Caco-2 (cell line): ENCODE measurements at regions not wholly inside any gene's neighbourhood (a gene's known extent, or its start where the extent isn't known, plus 50 kb on each side); places are given as distances from the start of the nearest gene placed in this dataset.

Experiments
- BruUV-seq: library from RNA; stranded (reverse); fragments of 400-500 nt; replicated peaks from 2 replicates; lab custom pipeline; 2021; lab: Mats Ljungman, UMichigan
- CTCF ChIA-PET: fragments of 300-600 bp; sonication (Branson Sonifier 250); formaldehyde crosslinking; loops from one replicate; lab custom pipeline; 2022; ENCODE audit warnings: antibody characterized with exemption; lab: Charles Lee
- POLR2A ChIA-PET: fragments of 300-600 bp; sonication (Branson Sonifier 250); formaldehyde crosslinking; loops from one replicate; lab custom pipeline; 2022; ENCODE audit warnings: antibody characterized with exemption; lab: Charles Lee
- DNase-seq, 2 experiments: peaks; one replicate each; pipeline versions ENCODE4 v3.0.0 to v3.0.0-alpha.2; 2020 to 2022
- H3K27me3 ChIP-seq: replicated peaks from 2 replicates; pipeline ENCODE4 v1.6.0; 2011; ENCODE audit warnings: low read length; ENCODE audit not compliant: control insufficient read depth, insufficient read depth
- H3K36me3 ChIP-seq: 2 replicates; pipeline ENCODE4 v1.5.1; 2011; ENCODE audit warnings: low read length; ENCODE audit not compliant: control insufficient read depth, insufficient read depth
- H3K4me1 ChIP-seq: fragments of 250-450 bp; sonication (Bioruptor Pico); 2 replicates; pipeline ENCODE4 v1.5.1; 2020; ENCODE audit warnings: mild to moderate bottlenecking
- H3K4me3 ChIP-seq: 2 replicates; pipeline ENCODE4 v1.5.1; 2011; ENCODE audit warnings: low read depth, mild to moderate bottlenecking, control low read depth, low read length
- H3K9me3 ChIP-seq: fragments of 250-450 bp; sonication (Bioruptor Pico); 2 replicates; pipeline ENCODE4 v1.5.1; 2020; ENCODE audit warnings: mild to moderate bottlenecking, moderate library complexity
- H3K27ac Mint-ChIP-seq: one replicate; pipeline ENCODE4 v1.8.0; 2022; ENCODE audit warnings: mixed read lengths; ENCODE audit not compliant: unreplicated experiment
- H3K27me3 Mint-ChIP-seq: one replicate; pipeline ENCODE4 v1.8.0; 2022; ENCODE audit warnings: mixed read lengths; ENCODE audit not compliant: insufficient read depth, unreplicated experiment
- H3K36me3 Mint-ChIP-seq: one replicate; pipeline ENCODE4 v1.8.0; 2022; ENCODE audit warnings: mild to moderate bottlenecking, mixed read lengths; ENCODE audit not compliant: insufficient read depth, unreplicated experiment
- H3K4me1 Mint-ChIP-seq: one replicate; pipeline ENCODE4 v1.8.0; 2022; ENCODE audit warnings: low read depth, mixed read lengths; ENCODE audit not compliant: unreplicated experiment
- H3K4me3 Mint-ChIP-seq: one replicate; pipeline ENCODE4 v1.8.0; 2022; ENCODE audit warnings: mild to moderate bottlenecking, moderate library complexity, mixed read lengths; ENCODE audit not compliant: unreplicated experiment
- H3K9me3 Mint-ChIP-seq: one replicate; pipeline ENCODE4 v1.8.0; 2022; ENCODE audit warnings: mixed read lengths; ENCODE audit not compliant: unreplicated experiment
- CTCF ChIP-seq, 2 experiments: fragments of 200-600 bp in 1 of 2; IDR thresholded peaks; 1 replicate in 1 of 2; 2 replicates in 1 of 2; pipeline versions ENCODE4 v1.5.1 to v1.8.0; 2011 to 2022; ENCODE audit warnings: antibody characterized with exemption in 1 of 2, control low read depth in 1 of 2, inconsistent platforms in 1 of 2, low read depth in 1 of 2, low read length in 1 of 2, mild to moderate bottlenecking in 1 of 2, moderate library complexity in 1 of 2; ENCODE audit not compliant: insufficient read depth in 1 of 2, severe bottlenecking in 1 of 2, unreplicated experiment in 1 of 2
- intact Hi-C: fragments of 100-400 bp; cut with micrococcal nuclease; formaldehyde crosslinking; loops from one replicate; pipeline ENCODE4 v1.10.0; 2022; ENCODE audit not compliant: unreplicated experiment

- no peak for TF ChIP-seq CTCF (IDR thresholded peaks at IDR 0.05; ENCODE audit: insufficient read depth in 1 of 2, low read depth in 1 of 2, low read length in 1 of 2, severe bottlenecking in 1 of 2, unreplicated experiment in 1 of 2)
- no peak overlapping the region for H3K4me3 ChIP-seq
- no peaks in the 10 kb centered on the region for H3K9me3 ChIP-seq
- no TSS peak for BruUV-seq
- intact Hi-C loops: no loop called here
- ChIA-PET CTCF (no interaction called here), POLR2A (no interaction called here)
- H3K36me3 ChIP-seq: no peaks in the 10 kb centered on the region
- Mint-ChIP-seq H3K4me1 (no peaks in the 10 kb centered on the region), H3K9me3 (no peaks in the 10 kb centered on the region), H3K4me3 (no peak overlapping the region), H3K36me3 (no peaks in the 10 kb centered on the region), H3K27ac (no peak overlapping the region), H3K27me3 (no peaks in the 10 kb centered on the region)
- no peak for DNase-seq
- no peaks in the 10 kb centered on the region for H3K4me1 ChIP-seq
- no peaks in the 10 kb centered on the region for H3K27me3 ChIP-seq
These were observed 353.7 kb downstream of the MIAT start for GRCh38 chr22:27011133-27011532.

GRCh38 chr22:27011717-27012116 is 354.3 kb downstream of the MIAT start:
- no peak for DNase-seq
- intact Hi-C loops: no loop called here
- H3K4me1 ChIP-seq: no peaks in the 10 kb centered on the region
- H3K27me3 ChIP-seq: no peaks in the 10 kb centered on the region
- no peaks in the 10 kb centered on the region for H3K27me3 Mint-ChIP-seq
- H3K4me1 Mint-ChIP-seq: no peaks in the 10 kb centered on the region
- TF ChIP-seq CTCF (IDR thresholded peaks at IDR 0.05; ENCODE audit: insufficient read depth in 1 of 2, low read depth in 1 of 2, low read length in 1 of 2, severe bottlenecking in 1 of 2, unreplicated experiment in 1 of 2): no peak
- no peaks in the 10 kb centered on the region for H3K9me3 Mint-ChIP-seq
- H3K4me3 ChIP-seq: no peak overlapping the region
- H3K9me3 ChIP-seq: no peaks in the 10 kb centered on the region
- no peak overlapping the region for H3K27ac Mint-ChIP-seq
- H3K36me3 Mint-ChIP-seq: no peaks in the 10 kb centered on the region
- H3K4me3 Mint-ChIP-seq: no peak overlapping the region
- no TSS peak for BruUV-seq
- POLR2A ChIA-PET: no interaction called here
- no peaks in the 10 kb centered on the region for H3K36me3 ChIP-seq
- CTCF ChIA-PET: no interaction called here

GRCh38 chr22:27019827-27020226 is 362.4 kb downstream of the MIAT start:
- peak overlapping the region; percentile 77 for H3K27ac Mint-ChIP-seq

More at GRCh38 chr22:27019827-27020226, 362.4 kb downstream of the MIAT start:
- Mint-ChIP-seq H3K27me3 (no peaks in the 10 kb centered on the region), H3K4me1 (peaks cover 12% of the 10 kb centered on the region), H3K36me3 (no peaks in the 10 kb centered on the region), H3K4me3 (no peak overlapping the region), H3K9me3 (peaks cover 22% of the 10 kb centered on the region)
- ChIA-PET POLR2A (no interaction called here), CTCF (no interaction called here)
- no peak for TF ChIP-seq CTCF (IDR thresholded peaks at IDR 0.05; ENCODE audit: insufficient read depth in 1 of 2, low read depth in 1 of 2, low read length in 1 of 2, severe bottlenecking in 1 of 2, unreplicated experiment in 1 of 2)
- BruUV-seq: no TSS peak
- peak; percentile 36 to 64 for DNase-seq
- Histone ChIP-seq H3K36me3 (no peaks in the 10 kb centered on the region), H3K27me3 (no peaks in the 10 kb centered on the region), H3K4me1 (peaks cover 12% of the 10 kb centered on the region; the same call in 1 of the 2 replicates), H3K9me3 (no peaks in the 10 kb centered on the region), H3K4me3 (no peak overlapping the region)
- intact Hi-C loops: no loop called here
